ENCODE measurements at regions not wholly inside any gene's neighbourhood (a gene's known extent, or its start where the extent isn't known, plus 50 kb on each side); places are given as distances from the start of the nearest gene placed in this dataset.

DNA sequence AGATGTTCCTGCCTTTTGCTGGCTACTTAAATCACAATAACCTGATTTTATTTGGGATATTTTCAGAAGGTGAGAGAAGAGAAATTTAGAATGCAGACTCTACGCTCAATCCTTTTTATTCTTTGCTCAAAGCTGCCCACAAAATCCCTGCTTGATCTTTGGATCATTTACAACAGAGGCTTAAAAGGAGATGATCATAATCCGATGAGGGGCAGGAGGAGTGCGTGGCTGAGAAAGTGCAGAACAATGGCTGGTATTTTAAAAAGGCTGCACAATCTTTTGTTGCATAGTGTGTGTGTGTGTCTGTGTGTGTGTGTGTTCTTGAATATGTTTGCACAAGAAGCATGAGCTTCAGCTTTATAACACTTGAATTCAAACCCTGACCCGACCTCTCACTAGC, 256.3 kb upstream of the MYT1L start:
- 61% methylated on average over 4 of the region's 4 CpGs for WGBS
- no peak overlapping the region for H3K4me3 ChIP-seq
- H3K4me1 ChIP-seq (replicated peaks) = no peaks in the 10 kb centered on the region
- no peaks in the 10 kb centered on the region for H3K36me3 ChIP-seq
- TF ChIP-seq POLR2A (IDR thresholded peaks at IDR 0.05) = no peak
- no peak for TF ChIP-seq POLR2AphosphoS5 (IDR thresholded peaks at IDR 0.05)
- TF ChIP-seq CTCF (IDR thresholded peaks at IDR 0.05) = no peak
- H3K27me3 ChIP-seq (replicated peaks; ENCODE audit: insufficient read depth) = no peaks in the 10 kb centered on the region
- no peaks in the 10 kb centered on the region for H3K9me3 ChIP-seq
- intact Hi-C loops (cut with DNase I) = no loop called here
- DNase-seq (ENCODE audit: low spot score) = no peak
- H3K27ac ChIP-seq = no peak overlapping the region

DNA sequence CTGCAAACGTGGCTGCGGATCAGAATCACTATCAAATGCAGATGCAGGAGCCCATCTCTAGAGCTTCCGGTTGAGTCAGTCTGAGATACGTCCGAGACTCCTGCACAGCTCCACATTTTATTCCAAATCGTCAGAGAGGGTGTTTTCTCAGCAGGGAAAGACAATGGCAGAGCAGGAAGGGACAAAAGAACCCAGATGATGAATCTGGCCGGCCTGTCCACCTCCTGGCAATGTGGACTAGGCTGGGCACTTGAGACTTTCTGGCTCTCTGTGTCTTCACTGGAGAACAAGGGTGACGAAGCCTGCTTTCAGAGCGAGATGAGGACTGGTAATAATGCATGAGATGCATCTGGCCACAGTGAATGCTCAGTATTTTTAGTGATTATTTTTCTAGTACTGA, 255.9 kb upstream of the MYT1L start:
- Histone ChIP-seq H3K4me1 (replicated peaks) (no peaks in the 10 kb centered on the region), H3K27ac (no peak overlapping the region), H3K4me3 (no peak overlapping the region), H3K36me3 (no peaks in the 10 kb centered on the region), H3K27me3 (replicated peaks; ENCODE audit: insufficient read depth) (no peaks in the 10 kb centered on the region), H3K9me3 (no peaks in the 10 kb centered on the region)
- intact Hi-C loops (cut with DNase I) = no loop called here
- TF ChIP-seq POLR2A (IDR thresholded peaks at IDR 0.05) = no peak
- TF ChIP-seq CTCF (IDR thresholded peaks at IDR 0.05) = no peak
- TF ChIP-seq POLR2AphosphoS5 (IDR thresholded peaks at IDR 0.05) = no peak
- no peak for DNase-seq (ENCODE audit: low spot score)
- WGBS = 76% methylated on average over 9 of the region's 9 CpGs

- intact Hi-C loops (cut with DNase I) = no loop called here
- 88% methylated on average over 18 of the region's 18 CpGs for WGBS
- Histone ChIP-seq H3K27me3 (replicated peaks; ENCODE audit: insufficient read depth) (no peaks in the 10 kb centered on the region), H3K36me3 (no peaks in the 10 kb centered on the region), H3K4me3 (no peak overlapping the region), H3K4me1 (replicated peaks) (no peaks in the 10 kb centered on the region), H3K9me3 (no peaks in the 10 kb centered on the region), H3K27ac (no peak overlapping the region)
- TF ChIP-seq POLR2A (IDR thresholded peaks at IDR 0.05) (no peak), POLR2AphosphoS5 (IDR thresholded peaks at IDR 0.05) (no peak), CTCF (IDR thresholded peaks at IDR 0.05) (no peak)
- no peak for DNase-seq (ENCODE audit: low spot score)
Measured at GRCh38 chr2:2586068-2586776, 255.1 kb upstream of the MYT1L start.

DNA sequence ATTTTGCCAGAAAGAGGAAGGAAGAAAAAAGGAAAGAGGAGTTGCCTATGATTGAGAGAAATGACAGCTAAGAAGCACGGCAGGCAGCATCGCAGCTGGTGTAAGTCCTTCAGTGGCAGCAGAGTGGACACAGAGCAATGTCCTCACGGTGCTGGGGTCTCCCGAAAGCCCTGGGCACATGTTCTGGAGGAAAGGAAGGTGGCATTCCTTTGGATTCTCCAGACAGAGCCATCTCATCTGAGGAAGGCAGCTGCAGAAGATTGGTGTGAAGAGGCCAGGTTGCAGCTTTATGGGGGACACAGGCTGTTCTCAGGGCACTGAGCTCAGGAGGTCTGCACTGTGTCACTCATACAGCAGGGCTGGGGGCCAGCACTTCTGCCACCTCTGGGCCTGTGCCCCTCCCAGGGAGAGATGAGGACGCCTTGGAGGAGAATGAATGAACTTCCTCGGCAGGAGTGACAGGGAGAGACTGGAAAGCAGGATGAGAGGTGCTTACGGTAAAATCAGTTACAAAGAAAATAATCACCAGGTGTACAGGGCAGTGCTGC, 252.0 kb upstream of the MYT1L start:
- Histone ChIP-seq H3K9me3 (no peaks in the 10 kb centered on the region), H3K4me3 (no peak overlapping the region), H3K4me1 (replicated peaks) (no peaks in the 10 kb centered on the region), H3K36me3 (no peaks in the 10 kb centered on the region), H3K27ac (no peak overlapping the region), H3K27me3 (replicated peaks; ENCODE audit: insufficient read depth) (no peaks in the 10 kb centered on the region)
- WGBS = 74% methylated on average over 7 of the region's 7 CpGs
- no peak for DNase-seq (ENCODE audit: low spot score)
- TF ChIP-seq POLR2AphosphoS5 (IDR thresholded peaks at IDR 0.05) (no peak), POLR2A (IDR thresholded peaks at IDR 0.05) (no peak), CTCF (IDR thresholded peaks at IDR 0.05) (no peak)
- intact Hi-C loops (cut with DNase I) = no loop called here
